ENCODE measurements at regions not wholly inside any gene's neighbourhood (a gene's known extent, or its start where the extent isn't known, plus 50 kb on each side); places are given as distances from the start of the nearest gene placed in this dataset.
"Not testable (repeated sequence)": the region's sequence is repeated elsewhere in the genome, so short reads cannot be mapped to it uniquely, and the experiment has no call there.

GRCh38 chr4:86451560-86452330, 91.9 kb upstream of the MAPK10 start:
- DNase-seq (no peak), ATAC-seq (replicated peaks) (no peak)
- Mint-ChIP-seq H3K4me1 (peaks cover 0 to 2% of the 10 kb centered on the region in 2 donors), H3K4me3 (no peak overlapping the region), H3K36me3 (no peaks in the 10 kb centered on the region), H3K9me3 (no peaks in the 10 kb centered on the region), H3K27me3 (peaks cover 5 to 25% of the 10 kb centered on the region in 2 donors), H3K27ac (no peak overlapping the region)

GRCh38 chr4:86452422-86452891, 92.6 kb upstream of the MAPK10 start:
- H3K9me3 Mint-ChIP-seq = no peaks in the 10 kb centered on the region
- no peak for ATAC-seq (replicated peaks)
- no peak overlapping the region for H3K4me3 Mint-ChIP-seq
- peaks cover 5 to 22% of the 10 kb centered on the region in 2 donors for H3K27me3 Mint-ChIP-seq
- H3K36me3 Mint-ChIP-seq = no peaks in the 10 kb centered on the region
- no peak for DNase-seq
- H3K27ac Mint-ChIP-seq = no peak overlapping the region
- H3K4me1 Mint-ChIP-seq = peaks cover 0 to 2% of the 10 kb centered on the region in 2 donors

GRCh38 chr4:86452924-86453531, 93.2 kb upstream of the MAPK10 start:
- H3K27me3 Mint-ChIP-seq = peaks cover 5 to 22% of the 10 kb centered on the region in 2 donors
- no peak overlapping the region for H3K27ac Mint-ChIP-seq
- H3K9me3 Mint-ChIP-seq = no peaks in the 10 kb centered on the region
- H3K4me3 Mint-ChIP-seq = no peak overlapping the region
- ATAC-seq (replicated peaks) (no peak), DNase-seq (no peak)
- no peaks in the 10 kb centered on the region for H3K36me3 Mint-ChIP-seq
- H3K4me1 Mint-ChIP-seq = peaks cover 0 to 2% of the 10 kb centered on the region in 2 donors

GRCh38 chr4:86453611-86454072, 93.8 kb upstream of the MAPK10 start:
- H3K4me3 Mint-ChIP-seq; H3K4me1 Mint-ChIP-seq; H3K36me3 Mint-ChIP-seq; H3K9me3 Mint-ChIP-seq; ATAC-seq (replicated peaks); H3K27ac Mint-ChIP-seq; DNase-seq: not testable (repeated sequence)
- H3K27me3 Mint-ChIP-seq = peaks cover 5 to 22% of the 10 kb centered on the region in 2 donors

- H3K27ac Mint-ChIP-seq = no peak overlapping the region
- H3K4me1 Mint-ChIP-seq = no peaks in the 10 kb centered on the region
- H3K9me3 Mint-ChIP-seq = peaks cover 7 to 14% of the 10 kb centered on the region in 2 donors
- no peaks in the 10 kb centered on the region for H3K27me3 Mint-ChIP-seq
- H3K36me3 Mint-ChIP-seq = peaks cover 0 to 2% of the 10 kb centered on the region in 2 donors
- ATAC-seq (replicated peaks) (no peak), DNase-seq (no peak)
- H3K4me3 Mint-ChIP-seq = no peak overlapping the region
Measured at GRCh38 chr4:86461849-86462248, 102.0 kb upstream of the MAPK10 start.

GRCh38 chr4:86472377-86473019, 112.6 kb upstream of the MAPK10 start:
- no peak overlapping the region for H3K4me3 Mint-ChIP-seq
- H3K27me3 Mint-ChIP-seq = no peaks in the 10 kb centered on the region
- H3K36me3 Mint-ChIP-seq = no peaks in the 10 kb centered on the region
- H3K9me3 Mint-ChIP-seq = no peaks in the 10 kb centered on the region
- H3K27ac Mint-ChIP-seq = peak overlapping the region; percentile 20
- DNase-seq (no peak), ATAC-seq (replicated peaks) (no peak)
- H3K4me1 Mint-ChIP-seq = peaks cover 0 to 2% of the 10 kb centered on the region in 2 donors

GRCh38 chr4:86478151-86478550, 116.0 kb upstream of the PTPN13 start:
- not testable (repeated sequence) for H3K27ac Mint-ChIP-seq, H3K36me3 Mint-ChIP-seq, H3K4me1 Mint-ChIP-seq

GRCh38 chr4:86481440-86481839, 112.7 kb upstream of the PTPN13 start:
- peaks cover 0 to 8% of the 10 kb centered on the region in 2 donors for H3K4me1 Mint-ChIP-seq
- H3K36me3 Mint-ChIP-seq = no peaks in the 10 kb centered on the region
- no peak overlapping the region for H3K27ac Mint-ChIP-seq
- no peaks in the 10 kb centered on the region for H3K27me3 Mint-ChIP-seq
- no peak overlapping the region for H3K4me3 Mint-ChIP-seq
- no peak for DNase-seq
- H3K9me3 Mint-ChIP-seq = peaks cover 0 to 1% of the 10 kb centered on the region in 2 donors
- no peak for ATAC-seq (replicated peaks)

More at GRCh38 chr4:86478151-86478550, 116.0 kb upstream of the PTPN13 start:
- H3K27me3 Mint-ChIP-seq; H3K4me3 Mint-ChIP-seq; H3K9me3 Mint-ChIP-seq; DNase-seq; ATAC-seq (replicated peaks): not testable (repeated sequence)

GRCh38 chr4:86482306-86483172, 111.6 kb upstream of the PTPN13 start:
- no peak for DNase-seq
- H3K4me3 Mint-ChIP-seq = no peak overlapping the region
- peaks cover 0 to 8% of the 10 kb centered on the region in 2 donors for H3K4me1 Mint-ChIP-seq
- H3K36me3 Mint-ChIP-seq = no peaks in the 10 kb centered on the region
- no peaks in the 10 kb centered on the region for H3K27me3 Mint-ChIP-seq
- no peak for ATAC-seq (replicated peaks)
- no peak overlapping the region for H3K27ac Mint-ChIP-seq
- peaks cover 0 to 1% of the 10 kb centered on the region in 2 donors for H3K9me3 Mint-ChIP-seq

GRCh38 chr4:86483173-86483490, 111.0 kb upstream of the PTPN13 start:
- DNase-seq (no peak), ATAC-seq (replicated peaks) (no peak)
- peaks cover 0 to 8% of the 10 kb centered on the region in 2 donors for H3K4me1 Mint-ChIP-seq
- no peak overlapping the region for H3K4me3 Mint-ChIP-seq
- no peaks in the 10 kb centered on the region for H3K27me3 Mint-ChIP-seq
- peaks cover 0 to 1% of the 10 kb centered on the region in 2 donors for H3K9me3 Mint-ChIP-seq
- no peak overlapping the region for H3K27ac Mint-ChIP-seq
- H3K36me3 Mint-ChIP-seq = no peaks in the 10 kb centered on the region

- ATAC-seq (replicated peaks) (no peak), DNase-seq (no peak)
- H3K36me3 Mint-ChIP-seq = no peaks in the 10 kb centered on the region
- no peaks in the 10 kb centered on the region for H3K27me3 Mint-ChIP-seq
- peaks cover 0 to 8% of the 10 kb centered on the region in 2 donors for H3K4me1 Mint-ChIP-seq
- no peak overlapping the region for H3K27ac Mint-ChIP-seq
- H3K4me3 Mint-ChIP-seq = no peak overlapping the region
- peaks cover 0 to 1% of the 10 kb centered on the region in 2 donors for H3K9me3 Mint-ChIP-seq
Measured at GRCh38 chr4:86483773-86484172, 110.3 kb upstream of the PTPN13 start.

- peaks cover 0 to 1% of the 10 kb centered on the region in 2 donors for H3K9me3 Mint-ChIP-seq
- H3K27ac Mint-ChIP-seq = no peak overlapping the region
- H3K36me3 Mint-ChIP-seq = no peaks in the 10 kb centered on the region
- no peak overlapping the region for H3K4me3 Mint-ChIP-seq
- no peaks in the 10 kb centered on the region for H3K27me3 Mint-ChIP-seq
- H3K4me1 Mint-ChIP-seq = peaks cover 0 to 8% of the 10 kb centered on the region in 2 donors
- ATAC-seq (replicated peaks) (no peak), DNase-seq (no peak)
Measured at GRCh38 chr4:86484241-86484640, 109.9 kb upstream of the PTPN13 start.

- no peak for ATAC-seq (replicated peaks)
- Mint-ChIP-seq H3K4me1 (peaks cover 0 to 2% of the 10 kb centered on the region in 2 donors), H3K4me3 (no peak overlapping the region), H3K27ac (no peak overlapping the region), H3K27me3 (no peaks in the 10 kb centered on the region), H3K9me3 (peaks cover 0 to 1% of the 10 kb centered on the region in 2 donors), H3K36me3 (no peaks in the 10 kb centered on the region)
- no peak for DNase-seq
Measured at GRCh38 chr4:86487738-86488348, 106.3 kb upstream of the PTPN13 start.
